HepG2 (cell line): ENCODE measurements at regions not wholly inside any gene's neighbourhood (a gene's known extent, or its start where the extent isn't known, plus 50 kb on each side); places are given as distances from the start of the nearest gene placed in this dataset.

ENCODE experiments used
- ARNT ChIP-seq: fragments of 450-650 bp; IDR thresholded peaks from 2 replicates; pipeline ENCODE4 v1.6.1; 2017
- ETV6 ChIP-seq: sonication (generic); formaldehyde crosslinking; conservative IDR thresholded peaks from 2 replicates; pipeline ENCODE4 v1.4.0; 2020; ENCODE audit warnings: missing genetic modification reagents
- MYNN ChIP-seq: sonication (generic); formaldehyde crosslinking; IDR thresholded peaks from 2 replicates; pipeline ENCODE4 v1.4.0; 2020; ENCODE audit warnings: mild to moderate bottlenecking, low read depth, missing genetic modification reagents
- NBN ChIP-seq: fragments of 450-650 bp; conservative IDR thresholded peaks from 2 replicates; pipeline ENCODE4 v1.6.1; 2017
- POLR2AphosphoS2 ChIP-seq: IDR thresholded peaks from 2 replicates; pipeline ENCODE4 v1.6.1; 2011; ENCODE audit warnings: low read depth, low read length, improper control_type of control experiment
- ZNF337 ChIP-seq: sonication (generic); formaldehyde crosslinking; IDR thresholded peaks from 2 replicates; pipeline ENCODE4 v1.5.1; 2020; ENCODE audit warnings: missing genetic modification reagents, low read depth, mild to moderate bottlenecking, borderline replicate concordance
- TF ChIP-seq, protein P1 (sequence below): sonication (generic); formaldehyde crosslinking; IDR thresholded peaks from 2 replicates; pipeline ENCODE4 v1.5.0; 2020; ENCODE audit warnings: mild to moderate bottlenecking, missing genetic modification reagents, moderate library complexity
- TF ChIP-seq, protein P2 (sequence below): sonication (generic); formaldehyde crosslinking; IDR thresholded peaks from 2 replicates; pipeline ENCODE4 v1.8.0; 2022; ENCODE audit warnings: mild to moderate bottlenecking, missing genetic modification reagents, moderate library complexity
- TF ChIP-seq, protein P3 (sequence below): sonication (generic); formaldehyde crosslinking; IDR thresholded peaks from 2 replicates; pipeline ENCODE4 v1.4.0; 2020; ENCODE audit warnings: missing genetic modification reagents
- TF ChIP-seq, protein P4 (sequence below), 2 experiments: IDR thresholded peaks; 2 replicates each; pipeline ENCODE4 v1.6.1; 2011 to 2012; ENCODE audit warnings: low read length in 2 of 2, borderline replicate concordance in 1 of 2, low read depth in 1 of 2, mild to moderate bottlenecking in 1 of 2, moderate library complexity in 1 of 2
- TF ChIP-seq, protein P5 (sequence below), 2 experiments: fragments of 450-650 bp in 1 of 2; sonication (generic) in 1 of 2; formaldehyde crosslinking in 1 of 2; IDR thresholded peaks; 2 replicates each; pipeline versions ENCODE4 v1.6.1 to v1.8.0; 2016 to 2022; ENCODE audit warnings: antibody characterized with exemption in 1 of 2, mild to moderate bottlenecking in 1 of 2, missing genetic modification reagents in 1 of 2
- TF ChIP-seq, protein P6 (sequence below): sonication (generic); formaldehyde crosslinking; IDR thresholded peaks from 2 replicates; pipeline ENCODE4 v1.4.0; 2020; ENCODE audit warnings: missing genetic modification reagents

DNA sequence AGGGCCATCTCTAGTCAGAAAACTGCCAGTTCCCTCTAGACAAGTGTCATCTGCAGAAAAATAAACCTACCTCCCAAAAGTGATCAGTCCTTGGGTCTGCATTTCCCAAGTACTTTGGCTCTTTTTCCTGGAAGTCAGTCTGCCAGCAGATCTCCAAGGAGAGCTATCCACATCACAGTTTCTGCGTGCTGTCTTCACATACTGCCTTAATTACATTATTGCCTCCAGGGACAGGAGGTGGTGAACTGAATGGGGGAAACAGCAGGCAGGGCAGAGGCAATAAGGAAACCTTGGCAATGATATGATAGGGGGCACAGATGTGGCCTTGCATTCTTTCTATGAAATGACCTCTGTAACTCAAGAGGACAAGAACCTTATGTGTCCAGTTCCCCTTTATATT is 105.9 kb upstream of the SIX2 start:
- TF ChIP-seq, protein P1, sequence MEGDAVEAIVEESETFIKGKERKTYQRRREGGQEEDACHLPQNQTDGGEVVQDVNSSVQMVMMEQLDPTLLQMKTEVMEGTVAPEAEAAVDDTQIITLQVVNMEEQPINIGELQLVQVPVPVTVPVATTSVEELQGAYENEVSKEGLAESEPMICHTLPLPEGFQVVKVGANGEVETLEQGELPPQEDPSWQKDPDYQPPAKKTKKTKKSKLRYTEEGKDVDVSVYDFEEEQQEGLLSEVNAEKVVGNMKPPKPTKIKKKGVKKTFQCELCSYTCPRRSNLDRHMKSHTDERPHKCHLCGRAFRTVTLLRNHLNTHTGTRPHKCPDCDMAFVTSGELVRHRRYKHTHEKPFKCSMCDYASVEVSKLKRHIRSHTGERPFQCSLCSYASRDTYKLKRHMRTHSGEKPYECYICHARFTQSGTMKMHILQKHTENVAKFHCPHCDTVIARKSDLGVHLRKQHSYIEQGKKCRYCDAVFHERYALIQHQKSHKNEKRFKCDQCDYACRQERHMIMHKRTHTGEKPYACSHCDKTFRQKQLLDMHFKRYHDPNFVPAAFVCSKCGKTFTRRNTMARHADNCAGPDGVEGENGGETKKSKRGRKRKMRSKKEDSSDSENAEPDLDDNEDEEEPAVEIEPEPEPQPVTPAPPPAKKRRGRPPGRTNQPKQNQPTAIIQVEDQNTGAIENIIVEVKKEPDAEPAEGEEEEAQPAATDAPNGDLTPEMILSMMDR (CRISPR knock-in tag) = no peak
- TF ChIP-seq, protein P2, sequence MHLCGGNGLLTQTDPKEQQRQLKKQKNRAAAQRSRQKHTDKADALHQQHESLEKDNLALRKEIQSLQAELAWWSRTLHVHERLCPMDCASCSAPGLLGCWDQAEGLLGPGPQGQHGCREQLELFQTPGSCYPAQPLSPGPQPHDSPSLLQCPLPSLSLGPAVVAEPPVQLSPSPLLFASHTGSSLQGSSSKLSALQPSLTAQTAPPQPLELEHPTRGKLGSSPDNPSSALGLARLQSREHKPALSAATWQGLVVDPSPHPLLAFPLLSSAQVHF (CRISPR knock-in tag) = no peak
- TF ChIP-seq MYNN (no peak), NBN (no peak), ZNF337 (CRISPR knock-in tag) (no peak), ETV6 (CRISPR knock-in tag) (no peak), ARNT (no peak), POLR2AphosphoS2 (no peak)
- TF ChIP-seq, protein P3, sequence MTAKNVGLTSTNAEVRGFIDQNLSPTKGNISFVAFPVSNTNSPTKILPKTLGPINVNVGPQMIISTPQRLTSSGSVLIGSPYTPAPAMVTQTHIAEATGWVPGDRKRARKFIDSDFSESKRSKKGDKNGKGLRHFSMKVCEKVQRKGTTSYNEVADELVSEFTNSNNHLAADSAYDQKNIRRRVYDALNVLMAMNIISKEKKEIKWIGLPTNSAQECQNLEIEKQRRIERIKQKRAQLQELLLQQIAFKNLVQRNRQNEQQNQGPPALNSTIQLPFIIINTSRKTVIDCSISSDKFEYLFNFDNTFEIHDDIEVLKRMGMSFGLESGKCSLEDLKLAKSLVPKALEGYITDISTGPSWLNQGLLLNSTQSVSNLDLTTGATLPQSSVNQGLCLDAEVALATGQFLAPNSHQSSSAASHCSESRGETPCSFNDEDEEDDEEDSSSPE (CRISPR knock-in tag) = no peak
- TF ChIP-seq, protein P4, sequence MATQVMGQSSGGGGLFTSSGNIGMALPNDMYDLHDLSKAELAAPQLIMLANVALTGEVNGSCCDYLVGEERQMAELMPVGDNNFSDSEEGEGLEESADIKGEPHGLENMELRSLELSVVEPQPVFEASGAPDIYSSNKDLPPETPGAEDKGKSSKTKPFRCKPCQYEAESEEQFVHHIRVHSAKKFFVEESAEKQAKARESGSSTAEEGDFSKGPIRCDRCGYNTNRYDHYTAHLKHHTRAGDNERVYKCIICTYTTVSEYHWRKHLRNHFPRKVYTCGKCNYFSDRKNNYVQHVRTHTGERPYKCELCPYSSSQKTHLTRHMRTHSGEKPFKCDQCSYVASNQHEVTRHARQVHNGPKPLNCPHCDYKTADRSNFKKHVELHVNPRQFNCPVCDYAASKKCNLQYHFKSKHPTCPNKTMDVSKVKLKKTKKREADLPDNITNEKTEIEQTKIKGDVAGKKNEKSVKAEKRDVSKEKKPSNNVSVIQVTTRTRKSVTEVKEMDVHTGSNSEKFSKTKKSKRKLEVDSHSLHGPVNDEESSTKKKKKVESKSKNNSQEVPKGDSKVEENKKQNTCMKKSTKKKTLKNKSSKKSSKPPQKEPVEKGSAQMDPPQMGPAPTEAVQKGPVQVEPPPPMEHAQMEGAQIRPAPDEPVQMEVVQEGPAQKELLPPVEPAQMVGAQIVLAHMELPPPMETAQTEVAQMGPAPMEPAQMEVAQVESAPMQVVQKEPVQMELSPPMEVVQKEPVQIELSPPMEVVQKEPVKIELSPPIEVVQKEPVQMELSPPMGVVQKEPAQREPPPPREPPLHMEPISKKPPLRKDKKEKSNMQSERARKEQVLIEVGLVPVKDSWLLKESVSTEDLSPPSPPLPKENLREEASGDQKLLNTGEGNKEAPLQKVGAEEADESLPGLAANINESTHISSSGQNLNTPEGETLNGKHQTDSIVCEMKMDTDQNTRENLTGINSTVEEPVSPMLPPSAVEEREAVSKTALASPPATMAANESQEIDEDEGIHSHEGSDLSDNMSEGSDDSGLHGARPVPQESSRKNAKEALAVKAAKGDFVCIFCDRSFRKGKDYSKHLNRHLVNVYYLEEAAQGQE (IDR thresholded peaks at IDR 0.05; ENCODE audit: borderline replicate concordance in 1 of 2, low read depth in 1 of 2, low read length in 2 of 2) = no peak
- TF ChIP-seq, protein P5, sequence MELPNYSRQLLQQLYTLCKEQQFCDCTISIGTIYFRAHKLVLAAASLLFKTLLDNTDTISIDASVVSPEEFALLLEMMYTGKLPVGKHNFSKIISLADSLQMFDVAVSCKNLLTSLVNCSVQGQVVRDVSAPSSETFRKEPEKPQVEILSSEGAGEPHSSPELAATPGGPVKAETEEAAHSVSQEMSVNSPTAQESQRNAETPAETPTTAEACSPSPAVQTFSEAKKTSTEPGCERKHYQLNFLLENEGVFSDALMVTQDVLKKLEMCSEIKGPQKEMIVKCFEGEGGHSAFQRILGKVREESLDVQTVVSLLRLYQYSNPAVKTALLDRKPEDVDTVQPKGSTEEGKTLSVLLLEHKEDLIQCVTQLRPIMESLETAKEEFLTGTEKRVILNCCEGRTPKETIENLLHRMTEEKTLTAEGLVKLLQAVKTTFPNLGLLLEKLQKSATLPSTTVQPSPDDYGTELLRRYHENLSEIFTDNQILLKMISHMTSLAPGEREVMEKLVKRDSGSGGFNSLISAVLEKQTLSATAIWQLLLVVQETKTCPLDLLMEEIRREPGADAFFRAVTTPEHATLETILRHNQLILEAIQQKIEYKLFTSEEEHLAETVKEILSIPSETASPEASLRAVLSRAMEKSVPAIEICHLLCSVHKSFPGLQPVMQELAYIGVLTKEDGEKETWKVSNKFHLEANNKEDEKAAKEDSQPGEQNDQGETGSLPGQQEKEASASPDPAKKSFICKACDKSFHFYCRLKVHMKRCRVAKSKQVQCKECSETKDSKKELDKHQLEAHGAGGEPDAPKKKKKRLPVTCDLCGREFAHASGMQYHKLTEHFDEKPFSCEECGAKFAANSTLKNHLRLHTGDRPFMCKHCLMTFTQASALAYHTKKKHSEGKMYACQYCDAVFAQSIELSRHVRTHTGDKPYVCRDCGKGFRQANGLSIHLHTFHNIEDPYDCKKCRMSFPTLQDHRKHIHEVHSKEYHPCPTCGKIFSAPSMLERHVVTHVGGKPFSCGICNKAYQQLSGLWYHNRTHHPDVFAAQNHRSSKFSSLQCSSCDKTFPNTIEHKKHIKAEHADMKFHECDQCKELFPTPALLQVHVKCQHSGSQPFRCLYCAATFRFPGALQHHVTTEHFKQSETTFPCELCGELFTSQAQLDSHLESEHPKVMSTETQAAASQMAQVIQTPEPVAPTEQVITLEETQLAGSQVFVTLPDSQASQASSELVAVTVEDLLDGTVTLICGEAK (IDR thresholded peaks at IDR 0.05) = no peak
- TF ChIP-seq, protein P5 (CRISPR knock-in tag; IDR thresholded peaks at IDR 0.05) = no peak
- TF ChIP-seq, protein P6, sequence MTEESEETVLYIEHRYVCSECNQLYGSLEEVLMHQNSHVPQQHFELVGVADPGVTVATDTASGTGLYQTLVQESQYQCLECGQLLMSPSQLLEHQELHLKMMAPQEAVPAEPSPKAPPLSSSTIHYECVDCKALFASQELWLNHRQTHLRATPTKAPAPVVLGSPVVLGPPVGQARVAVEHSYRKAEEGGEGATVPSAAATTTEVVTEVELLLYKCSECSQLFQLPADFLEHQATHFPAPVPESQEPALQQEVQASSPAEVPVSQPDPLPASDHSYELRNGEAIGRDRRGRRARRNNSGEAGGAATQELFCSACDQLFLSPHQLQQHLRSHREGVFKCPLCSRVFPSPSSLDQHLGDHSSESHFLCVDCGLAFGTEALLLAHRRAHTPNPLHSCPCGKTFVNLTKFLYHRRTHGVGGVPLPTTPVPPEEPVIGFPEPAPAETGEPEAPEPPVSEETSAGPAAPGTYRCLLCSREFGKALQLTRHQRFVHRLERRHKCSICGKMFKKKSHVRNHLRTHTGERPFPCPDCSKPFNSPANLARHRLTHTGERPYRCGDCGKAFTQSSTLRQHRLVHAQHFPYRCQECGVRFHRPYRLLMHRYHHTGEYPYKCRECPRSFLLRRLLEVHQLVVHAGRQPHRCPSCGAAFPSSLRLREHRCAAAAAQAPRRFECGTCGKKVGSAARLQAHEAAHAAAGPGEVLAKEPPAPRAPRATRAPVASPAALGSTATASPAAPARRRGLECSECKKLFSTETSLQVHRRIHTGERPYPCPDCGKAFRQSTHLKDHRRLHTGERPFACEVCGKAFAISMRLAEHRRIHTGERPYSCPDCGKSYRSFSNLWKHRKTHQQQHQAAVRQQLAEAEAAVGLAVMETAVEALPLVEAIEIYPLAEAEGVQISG (CRISPR knock-in tag) = no peak
